H1 (cell line): ENCODE measurements at regions not wholly inside any gene's neighbourhood (a gene's known extent, or its start where the extent isn't known, plus 50 kb on each side); places are given as distances from the start of the nearest gene placed in this dataset.

Source experiments
- CTCF ChIA-PET: fragments of 300-600 bp; sonication (Branson Sonifier 250); formaldehyde crosslinking; loops from one replicate; lab custom pipeline; 2021; ENCODE audit not compliant: partially characterized antibody; lab: Charles Lee
- POLR2A ChIA-PET: fragments of 300-600 bp; sonication (Branson Sonifier 250); formaldehyde crosslinking; loops from one replicate; lab custom pipeline; 2021; ENCODE audit warnings: inconsistent platforms; ENCODE audit not compliant: partially characterized antibody; lab: Charles Lee
- DNase-seq, 2 experiments: peaks; one replicate each; pipeline versions ENCODE4 v3.0.0 to v3.0.0-alpha.2; 2010 to 2022; ENCODE audit warnings: low spot score in 2 of 2, low read depth in 1 of 2, mixed read lengths in 1 of 2
- FAIRE-seq: peaks from 2 replicates; lab custom pipeline; 2011; peaks lifted over from hg19 to GRCh38; lab: Jason Lieb, UNC
- H2AFZ ChIP-seq: 2 replicates; pipeline ENCODE4 v1.8.1; 2012; ENCODE audit warnings: low read length, inconsistent platforms
- H2AK5ac ChIP-seq: 2 replicates; pipeline ENCODE4 v1.6.1; 2013; ENCODE audit warnings: low read depth, low read length
- H2BK120ac ChIP-seq: replicated peaks from 2 replicates; pipeline ENCODE3; 2013; ENCODE audit warnings: low read depth, low read length, inconsistent platforms
- H2BK12ac ChIP-seq: 2 replicates; pipeline ENCODE4 v1.6.1; 2013; ENCODE audit warnings: low read depth, low read length
- H2BK15ac ChIP-seq: 2 replicates; pipeline ENCODE4 v1.6.1; 2013; ENCODE audit warnings: low read length
- H2BK20ac ChIP-seq: 2 replicates; pipeline ENCODE4 v1.6.1; 2013; ENCODE audit warnings: low read length
- H2BK5ac ChIP-seq: 2 replicates; pipeline ENCODE4 v1.6.1; 2013; ENCODE audit warnings: low read depth, low read length
- H3K14ac ChIP-seq: 2 replicates; pipeline ENCODE4 v1.6.1; 2013; ENCODE audit warnings: inconsistent platforms; ENCODE audit not compliant: insufficient read length
- H3K18ac ChIP-seq: 2 replicates; pipeline ENCODE4 v1.6.1; 2013; ENCODE audit warnings: low read length; ENCODE audit errors: extremely low read depth
- H3K23ac ChIP-seq: 2 replicates; pipeline ENCODE4 v1.6.1; 2013; ENCODE audit warnings: inconsistent platforms; ENCODE audit not compliant: insufficient read length
- H3K23me2 ChIP-seq: 2 replicates; pipeline ENCODE4 v1.6.1; 2013; ENCODE audit warnings: low read depth, low read length
- H3K27ac ChIP-seq: 2 replicates; pipeline ENCODE4 v1.6.1; 2011; ENCODE audit warnings: low read depth, low read length, inconsistent platforms
- H3K27me3 ChIP-seq, 4 experiments: replicated peaks in 1 of 4; 1 replicate in 1 of 4; 2 replicates in 3 of 4; pipeline versions ENCODE4 v1.6.1 to v1.8.1; 2011 to 2013; ENCODE audit warnings: low read length in 3 of 4, mild to moderate bottlenecking in 3 of 4, inconsistent platforms in 2 of 4, mixed read lengths in 2 of 4, moderate library complexity in 1 of 4; ENCODE audit not compliant: control insufficient read depth in 3 of 4, insufficient read depth in 3 of 4; ENCODE audit errors: extremely low read depth in 1 of 4
- H3K36me3 ChIP-seq, 4 experiments: 2 replicates each; pipeline versions ENCODE4 v1.6.1 to v1.8.1; 2011 to 2013; ENCODE audit warnings: mild to moderate bottlenecking in 4 of 4, low read length in 3 of 4, moderate library complexity in 2 of 4, control low read depth in 1 of 4, inconsistent platforms in 1 of 4; ENCODE audit not compliant: insufficient read depth in 4 of 4, control insufficient read depth in 2 of 4
- H3K4ac ChIP-seq: replicated peaks from 2 replicates; pipeline ENCODE3; 2013; ENCODE audit warnings: low read length, low read depth, mixed read lengths, inconsistent platforms; ENCODE audit not compliant: insufficient read length
- H3K4me1 ChIP-seq, 4 experiments: replicated peaks in 1 of 4; 1 replicate in 1 of 4; 2 replicates in 3 of 4; pipeline versions ENCODE4 v1.6.1 to v1.8.1; 2011 to 2013; ENCODE audit warnings: low read length in 3 of 4, inconsistent platforms in 2 of 4, mixed read lengths in 1 of 4; ENCODE audit not compliant: insufficient read depth in 4 of 4, control insufficient read depth in 3 of 4
- H3K4me2 ChIP-seq, 2 experiments: 2 replicates each; pipeline versions ENCODE4 v1.6.1 to v1.8.1; 2011 to 2013; ENCODE audit warnings: low read depth in 2 of 2, low read length in 2 of 2, control low read depth in 1 of 2, inconsistent platforms in 1 of 2, mild to moderate bottlenecking in 1 of 2; ENCODE audit not compliant: insufficient read depth in 1 of 2
- H3K4me3 ChIP-seq, 4 experiments: fragments of 200-600, 300-600 bp in 1 of 4; sonication (generic), shearing (Covaris generic), sonication (Bioruptor Twin) in 1 of 4; 2 replicates each; pipeline versions ENCODE4 v1.5.1 to v1.8.1; 2011 to 2016; ENCODE audit warnings: low read length in 4 of 4, low read depth in 3 of 4, control low read depth in 2 of 4, inconsistent platforms in 2 of 4, mild to moderate bottlenecking in 2 of 4, mixed read lengths in 1 of 4, moderate library complexity in 1 of 4; ENCODE audit not compliant: insufficient read depth in 2 of 4; ENCODE audit errors: extremely low read depth in 1 of 4
- H3K56ac ChIP-seq: replicated peaks from 2 replicates; pipeline ENCODE3; 2013; ENCODE audit warnings: low read depth, mild to moderate bottlenecking, mixed read lengths, low read length, inconsistent platforms; ENCODE audit not compliant: insufficient read length
- H3K79me1 ChIP-seq: 2 replicates; pipeline ENCODE4 v1.6.1; 2013; ENCODE audit warnings: low read depth, low read length, control low read depth
- H3K79me2 ChIP-seq, 2 experiments: 2 replicates each; pipeline versions ENCODE4 v1.6.1 to v1.8.1; 2012 to 2013; ENCODE audit warnings: low read length in 2 of 2, mild to moderate bottlenecking in 2 of 2, inconsistent platforms in 1 of 2; ENCODE audit not compliant: insufficient read depth in 2 of 2, control insufficient read depth in 1 of 2
- H3K9ac ChIP-seq, 4 experiments: replicated peaks in 1 of 4; 1 replicate in 1 of 4; 2 replicates in 3 of 4; pipeline versions ENCODE4 v1.6.1 to v1.8.1; 2011 to 2013; ENCODE audit warnings: low read depth in 3 of 4, low read length in 3 of 4, control low read depth in 2 of 4, mild to moderate bottlenecking in 2 of 4, moderate library complexity in 2 of 4, inconsistent platforms in 1 of 4; ENCODE audit errors: extremely low read depth in 1 of 4
- H3K9me3 ChIP-seq, 2 experiments: 2 replicates each; pipeline versions ENCODE4 v1.6.1 to v1.8.1; 2012 to 2013; ENCODE audit warnings: mild to moderate bottlenecking in 2 of 2, moderate library complexity in 2 of 2, control low read depth in 1 of 2, inconsistent platforms in 1 of 2, low read depth in 1 of 2, low read length in 1 of 2, mixed read lengths in 1 of 2; ENCODE audit not compliant: insufficient read depth in 2 of 2
- H4K20me1 ChIP-seq, 2 experiments: replicated peaks in 1 of 2; 2 replicates each; pipeline versions ENCODE3 to v1.8.1; 2011 to 2013; ENCODE audit warnings: inconsistent platforms in 2 of 2, low read length in 2 of 2, mild to moderate bottlenecking in 1 of 2; ENCODE audit not compliant: insufficient read depth in 2 of 2, control insufficient read depth in 1 of 2
- H4K5ac ChIP-seq: 2 replicates; pipeline ENCODE4 v1.6.1; 2013; ENCODE audit warnings: low read length, low read depth, mixed read lengths, inconsistent platforms; ENCODE audit not compliant: insufficient read length
- H4K8ac ChIP-seq: 2 replicates; pipeline ENCODE4 v1.8.0; 2013; ENCODE audit warnings: mild to moderate bottlenecking, moderate library complexity, low read length, inconsistent platforms; ENCODE audit not compliant: insufficient read depth; ENCODE audit errors: extremely low read depth
- H4K91ac ChIP-seq: replicated peaks from 2 replicates; pipeline ENCODE3; 2013; ENCODE audit warnings: low read length, mixed read lengths, inconsistent platforms; ENCODE audit not compliant: insufficient read length
- CHD2 ChIP-seq: IDR thresholded peaks from 2 replicates; pipeline ENCODE4 v1.6.1; 2012; ENCODE audit warnings: low read length, improper control_type of control experiment
- HDAC2 ChIP-seq, 2 experiments: fragments of 300-600 bp in 1 of 2; sonication (generic) in 1 of 2; IDR thresholded peaks; 2 replicates each; pipeline ENCODE4 v1.6.1; 2011 to 2012; ENCODE audit warnings: low read depth in 2 of 2, low read length in 2 of 2, mild to moderate bottlenecking in 2 of 2, moderate library complexity in 2 of 2, borderline replicate concordance in 1 of 2, inconsistent platforms in 1 of 2
- SRF ChIP-seq: IDR thresholded peaks from 2 replicates; pipeline ENCODE4 v1.6.1; 2011; ENCODE audit warnings: mild to moderate bottlenecking, low read depth, low read length, moderate library complexity
- TAF7 ChIP-seq: optimal IDR thresholded peaks from 2 replicates; pipeline ENCODE3; 2011; ENCODE audit warnings: low read depth, mild to moderate bottlenecking, inconsistent platforms, low read length, moderate library complexity, borderline replicate concordance
- WGBS, 2 experiments: shearing (Covaris generic) in 1 of 2; methylation state at CpG; one replicate each; pipeline versions ENCODE4 v1.1.6 to v1.1.7; 2013 to 2015; ENCODE audit warnings: low lambda C conversion rate in 2 of 2, mixed read lengths in 2 of 2, inconsistent platforms in 1 of 2, low coverage in 1 of 2, missing lambda C conversion rate in 1 of 2; ENCODE audit not compliant: insufficient replicate concordance in 2 of 2, insufficient coverage in 1 of 2, insufficient read length in 1 of 2; ENCODE audit errors: extremely low coverage in 1 of 2, missing lambda C conversion rate in 1 of 2; 5-methylcytosine and 5-hydroxymethylcytosine counted together

- Histone ChIP-seq H2BK12ac (no peak overlapping the region), H3K4me2 (no peak overlapping the region), H2BK5ac (no peak overlapping the region), H2AFZ (no peak overlapping the region), H4K91ac (no peak overlapping the region), H3K18ac (no peak overlapping the region), H3K9ac (no peak overlapping the region), H2AK5ac (no peak overlapping the region), H2BK20ac (no peak overlapping the region), H4K20me1 (no peaks in the 10 kb centered on the region), H3K23ac (no peak overlapping the region), H3K23me2 (no peaks in the 10 kb centered on the region), H4K8ac (no peak overlapping the region)
- ChIA-PET CTCF (no interaction called here), POLR2A (no interaction called here)
- FAIRE-seq, result no peak
- no peak for DNase-seq
- TF ChIP-seq SRF (no peak), TAF7 (no peak), HDAC2 (IDR thresholded peaks at IDR 0.05; ENCODE audit: borderline replicate concordance in 1 of 2, low read depth in 2 of 2, low read length in 2 of 2) (no peak), CHD2 (no peak)
- TF ChIP-seq, all 59 proteins: peak for 0
- H3K9me3 ChIP-seq, result peaks cover 0 to 2% of the 10 kb centered on the region in 2 experiments; a peak in 1 of 4 replicates
- no peaks in the 10 kb centered on the region for H3K79me1 ChIP-seq
- no peaks in the 10 kb centered on the region for H3K36me3 ChIP-seq
- H4K5ac ChIP-seq, result no peak overlapping the region
- H3K4ac ChIP-seq, result no peak overlapping the region
- H3K4me3 ChIP-seq, result no peak overlapping the region
- no peak overlapping the region for H2BK120ac ChIP-seq
- H3K27ac ChIP-seq, result no peak overlapping the region
- H3K79me2 ChIP-seq, result no peaks in the 10 kb centered on the region
- no peaks in the 10 kb centered on the region for H3K27me3 ChIP-seq
- 91% methylated on average over 3 of the region's 3 CpGs; no CpG with 5 or more reads in 1 of the 2 experiments for WGBS, 2 experiments
- no peaks in the 10 kb centered on the region for H3K4me1 ChIP-seq
- H3K14ac ChIP-seq, result no peak overlapping the region
- no peak overlapping the region for H3K56ac ChIP-seq
- H2BK15ac ChIP-seq, result no peak overlapping the region
Observed at GRCh38 chr2:145314119-145314633, 794.3 kb upstream of the ZEB2 start.
